ENCODE measurements at regions not wholly inside any gene's neighbourhood (a gene's known extent, or its start where the extent isn't known, plus 50 kb on each side); places are given as distances from the start of the nearest gene placed in this dataset.
"Not testable (repeated sequence)": the region's sequence is repeated elsewhere in the genome, so short reads cannot be mapped to it uniquely, and the experiment has no call there.

DNA sequence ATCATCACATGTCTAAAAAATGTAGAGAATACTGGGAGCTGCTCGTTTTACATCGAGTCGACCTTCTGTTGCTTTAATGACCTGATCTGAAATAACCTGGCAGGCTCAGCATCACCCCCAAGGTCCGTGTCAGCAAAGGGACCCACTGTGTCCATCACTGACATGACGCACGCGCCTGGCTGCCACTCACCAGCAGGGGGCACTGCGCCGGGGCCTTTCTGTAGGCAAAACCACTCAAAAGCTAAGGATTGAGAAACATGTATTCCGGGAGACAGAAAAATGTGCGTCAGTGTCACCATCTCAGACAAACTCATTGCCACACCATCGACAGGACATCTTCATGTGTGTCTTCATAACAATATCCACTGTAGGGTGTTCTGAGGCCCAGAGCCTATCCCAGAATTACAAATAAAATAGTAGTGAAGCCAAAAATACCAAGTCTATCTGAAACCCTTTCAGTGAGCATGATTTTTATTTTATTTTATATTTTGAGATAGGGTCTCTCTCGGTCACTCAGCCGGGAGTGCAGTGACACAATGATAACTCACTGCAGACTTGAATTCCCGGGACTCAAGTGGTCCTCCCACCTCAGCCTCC lies 130.3 kb upstream of the LSM14A start:
- TF ChIP-seq, protein P1, sequence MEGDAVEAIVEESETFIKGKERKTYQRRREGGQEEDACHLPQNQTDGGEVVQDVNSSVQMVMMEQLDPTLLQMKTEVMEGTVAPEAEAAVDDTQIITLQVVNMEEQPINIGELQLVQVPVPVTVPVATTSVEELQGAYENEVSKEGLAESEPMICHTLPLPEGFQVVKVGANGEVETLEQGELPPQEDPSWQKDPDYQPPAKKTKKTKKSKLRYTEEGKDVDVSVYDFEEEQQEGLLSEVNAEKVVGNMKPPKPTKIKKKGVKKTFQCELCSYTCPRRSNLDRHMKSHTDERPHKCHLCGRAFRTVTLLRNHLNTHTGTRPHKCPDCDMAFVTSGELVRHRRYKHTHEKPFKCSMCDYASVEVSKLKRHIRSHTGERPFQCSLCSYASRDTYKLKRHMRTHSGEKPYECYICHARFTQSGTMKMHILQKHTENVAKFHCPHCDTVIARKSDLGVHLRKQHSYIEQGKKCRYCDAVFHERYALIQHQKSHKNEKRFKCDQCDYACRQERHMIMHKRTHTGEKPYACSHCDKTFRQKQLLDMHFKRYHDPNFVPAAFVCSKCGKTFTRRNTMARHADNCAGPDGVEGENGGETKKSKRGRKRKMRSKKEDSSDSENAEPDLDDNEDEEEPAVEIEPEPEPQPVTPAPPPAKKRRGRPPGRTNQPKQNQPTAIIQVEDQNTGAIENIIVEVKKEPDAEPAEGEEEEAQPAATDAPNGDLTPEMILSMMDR (IDR thresholded peaks at IDR 0.05), result peak; percentile 67 to 86 (median 71)
- TF ChIP-seq POLR2A (IDR thresholded peaks at IDR 0.05), result no peak
- peak; percentile 50 for ATAC-seq
- 16% methylated on average over 15 of the region's 15 CpGs for WGBS, 2 donors
- DNase-seq, result peak; percentile 62 to 77 (median 67)
- H3K27me3 ChIP-seq, result peaks cover 0 to 5% of the 10 kb centered on the region in 2 donors
- no peaks in the 10 kb centered on the region for H3K36me3 ChIP-seq (replicated peaks in 1 of 2; ENCODE audit: insufficient read depth in 1 of 2, low read depth in 2 of 2)
- no peaks in the 10 kb centered on the region for H3K4me1 ChIP-seq
- H3K9me3 ChIP-seq, result no peaks in the 10 kb centered on the region
- H3K27ac ChIP-seq, result no peak overlapping the region
- no peak overlapping the region for H3K4me3 ChIP-seq
- intact Hi-C loops (cut with DNase I), result no loop called here

DNA sequence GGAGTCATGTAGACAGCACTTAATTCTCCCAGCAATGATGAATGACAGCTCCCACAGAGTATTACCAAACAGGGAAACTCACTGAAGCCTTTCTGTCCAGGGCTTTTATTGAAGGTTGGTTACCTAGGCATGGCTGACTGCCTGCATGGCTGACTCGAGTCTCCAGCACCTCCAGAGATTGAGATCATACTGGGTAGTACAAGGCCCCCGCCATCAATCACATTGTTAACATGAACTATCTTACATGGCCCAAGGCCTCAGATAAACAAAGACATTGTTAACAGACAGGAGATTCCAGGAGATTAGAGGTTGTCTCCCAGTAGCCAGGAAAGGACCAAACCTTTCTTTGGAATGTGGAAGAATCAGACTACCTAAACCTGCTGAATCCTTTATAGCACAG lies 128.3 kb upstream of the LSM14A start:
- peaks cover 0 to 5% of the 10 kb centered on the region in 2 donors for H3K27me3 ChIP-seq
- TF ChIP-seq POLR2A (IDR thresholded peaks at IDR 0.05), result no peak
- TF ChIP-seq, protein P1 (IDR thresholded peaks at IDR 0.05), result no peak
- 43 to 71% methylated on average over 1 to 2 of the region's 2 CpGs for WGBS, 2 donors
- DNase-seq, result no peak
- no peak overlapping the region for H3K4me3 ChIP-seq
- no peak overlapping the region for H3K27ac ChIP-seq
- H3K36me3 ChIP-seq (replicated peaks in 1 of 2; ENCODE audit: insufficient read depth in 1 of 2, low read depth in 2 of 2), result no peaks in the 10 kb centered on the region
- ATAC-seq, result no peak
- no peaks in the 10 kb centered on the region for H3K4me1 ChIP-seq
- intact Hi-C loops (cut with DNase I), result no loop called here
- H3K9me3 ChIP-seq, result no peaks in the 10 kb centered on the region

DNA sequence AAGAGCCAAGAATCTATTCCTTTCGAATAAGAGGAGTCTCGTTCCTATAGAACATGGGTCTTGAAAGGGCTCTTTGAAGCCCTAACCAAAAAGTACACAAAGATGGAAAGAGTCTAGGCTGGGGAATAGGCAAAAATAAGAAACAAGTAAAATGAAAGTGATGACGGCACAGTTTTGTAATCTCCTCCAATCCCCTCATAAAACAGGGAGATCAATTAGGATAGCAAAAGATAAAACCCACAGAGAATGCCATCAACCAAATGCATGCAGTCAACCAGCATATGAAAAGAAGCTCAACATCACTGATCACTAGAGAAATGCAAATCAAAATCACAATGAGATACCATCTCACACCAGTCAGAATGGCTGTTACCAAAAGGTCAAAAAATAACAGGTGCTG lies 122.4 kb upstream of the LSM14A start:
- Histone ChIP-seq H3K4me1 (no peaks in the 10 kb centered on the region), H3K4me3 (no peak overlapping the region), H3K27ac (no peak overlapping the region), H3K36me3 (replicated peaks in 1 of 2; ENCODE audit: insufficient read depth in 1 of 2, low read depth in 2 of 2) (no peaks in the 10 kb centered on the region), H3K27me3 (no peaks in the 10 kb centered on the region), H3K9me3 (no peaks in the 10 kb centered on the region)
- ATAC-seq, result no peak
- 62 to 66% methylated on average over 3 of the region's 3 CpGs for WGBS, 2 donors
- DNase-seq, result no peak
- no peak for TF ChIP-seq POLR2A (IDR thresholded peaks at IDR 0.05)
- TF ChIP-seq, protein P1 (IDR thresholded peaks at IDR 0.05), result no peak
- intact Hi-C loops (cut with DNase I), result no loop called here

DNA sequence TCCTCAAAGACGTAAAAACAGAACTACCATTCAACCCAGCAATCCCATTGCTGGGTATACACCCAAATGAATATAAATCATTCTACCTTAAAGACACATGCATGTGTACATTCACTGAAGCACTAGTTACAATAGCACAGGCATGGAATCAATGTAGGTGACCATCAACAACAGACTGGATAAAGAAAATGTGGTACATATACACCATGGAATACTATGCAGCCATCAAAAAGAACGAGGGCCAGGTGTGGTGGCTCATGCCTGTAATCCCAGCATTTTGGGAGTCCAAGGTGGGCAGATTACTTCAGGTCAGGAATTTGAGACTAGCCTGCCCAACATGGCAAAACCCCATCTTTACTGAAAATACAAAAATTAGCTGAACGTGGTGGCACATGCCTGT lies 121.9 kb upstream of the LSM14A start:
- H3K27ac ChIP-seq; H3K27me3 ChIP-seq; H3K4me3 ChIP-seq; H3K9me3 ChIP-seq; H3K36me3 ChIP-seq (replicated peaks in 1 of 2; ENCODE audit: insufficient read depth in 1 of 2, low read depth in 2 of 2); intact Hi-C loops (cut with DNase I); DNase-seq; H3K4me1 ChIP-seq; ATAC-seq: not testable (repeated sequence)
- WGBS, 2 donors, result 67 to 78% methylated on average over 3 of the region's 3 CpGs

DNA sequence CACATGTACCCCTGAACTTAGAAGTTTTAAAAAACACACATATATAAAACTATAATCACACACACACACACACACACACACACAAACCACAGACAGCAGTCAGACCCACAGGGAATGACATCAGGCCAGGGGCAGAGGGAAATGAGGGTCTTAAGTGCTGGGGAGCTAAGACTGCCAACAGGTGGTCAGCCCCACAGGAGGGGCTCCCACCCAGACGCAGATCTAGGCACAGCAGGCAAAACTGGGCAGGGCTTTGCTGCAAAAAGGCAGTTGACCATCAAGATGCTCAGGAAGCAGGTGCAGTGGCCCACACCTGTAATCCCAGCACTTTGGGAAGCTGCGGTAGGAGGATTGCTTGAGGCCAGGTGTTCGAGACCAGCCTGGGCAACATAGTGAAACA lies 121.0 kb upstream of the LSM14A start:
- no peak for DNase-seq

More for the DNA sequence above, 121.0 kb upstream of the LSM14A start:
- no peaks in the 10 kb centered on the region for H3K27me3 ChIP-seq
- no peak overlapping the region for H3K4me3 ChIP-seq
- no peak overlapping the region for H3K27ac ChIP-seq
- TF ChIP-seq POLR2A (IDR thresholded peaks at IDR 0.05), result no peak
- TF ChIP-seq, protein P1 (IDR thresholded peaks at IDR 0.05), result no peak
- ATAC-seq, result no peak
- intact Hi-C loops (cut with DNase I), result no loop called here
- no peaks in the 10 kb centered on the region for H3K36me3 ChIP-seq (replicated peaks in 1 of 2; ENCODE audit: insufficient read depth in 1 of 2, low read depth in 2 of 2)
- H3K9me3 ChIP-seq, result no peaks in the 10 kb centered on the region
- 60 to 68% methylated on average over 1 to 3 of the region's 3 CpGs for WGBS, 2 donors
- H3K4me1 ChIP-seq, result no peaks in the 10 kb centered on the region
